ENCODE measurements at regions not wholly inside any gene's neighbourhood (a gene's known extent, or its start where the extent isn't known, plus 50 kb on each side); places are given as distances from the start of the nearest gene placed in this dataset.

DNA sequence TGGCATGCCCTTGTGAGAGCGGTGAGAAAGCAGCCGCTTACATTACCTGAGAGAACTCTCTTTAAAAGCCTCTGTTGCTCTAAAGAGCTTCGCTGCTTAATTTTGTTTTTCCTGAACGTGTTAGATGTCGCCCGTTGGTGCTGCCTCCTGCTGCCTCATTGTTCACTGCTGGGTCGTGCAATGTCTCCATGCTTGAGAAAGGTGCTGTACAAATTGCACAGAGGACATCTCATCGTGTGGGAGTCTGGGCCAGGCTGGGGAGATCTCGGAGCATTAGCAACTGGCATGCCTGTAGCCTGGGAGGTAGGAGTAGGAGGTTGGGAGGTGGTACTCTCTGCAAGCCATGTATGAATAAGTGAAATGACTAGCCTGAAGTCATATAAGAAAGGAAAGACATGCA, 686.0 kb downstream of the NOVA1 start:
- DNase-seq (ENCODE audit: low spot score) = no peak
- in situ Hi-C loops (cut with HindIII; ENCODE audit: low sequenced_read_pairs) = no loop called here

DNA sequence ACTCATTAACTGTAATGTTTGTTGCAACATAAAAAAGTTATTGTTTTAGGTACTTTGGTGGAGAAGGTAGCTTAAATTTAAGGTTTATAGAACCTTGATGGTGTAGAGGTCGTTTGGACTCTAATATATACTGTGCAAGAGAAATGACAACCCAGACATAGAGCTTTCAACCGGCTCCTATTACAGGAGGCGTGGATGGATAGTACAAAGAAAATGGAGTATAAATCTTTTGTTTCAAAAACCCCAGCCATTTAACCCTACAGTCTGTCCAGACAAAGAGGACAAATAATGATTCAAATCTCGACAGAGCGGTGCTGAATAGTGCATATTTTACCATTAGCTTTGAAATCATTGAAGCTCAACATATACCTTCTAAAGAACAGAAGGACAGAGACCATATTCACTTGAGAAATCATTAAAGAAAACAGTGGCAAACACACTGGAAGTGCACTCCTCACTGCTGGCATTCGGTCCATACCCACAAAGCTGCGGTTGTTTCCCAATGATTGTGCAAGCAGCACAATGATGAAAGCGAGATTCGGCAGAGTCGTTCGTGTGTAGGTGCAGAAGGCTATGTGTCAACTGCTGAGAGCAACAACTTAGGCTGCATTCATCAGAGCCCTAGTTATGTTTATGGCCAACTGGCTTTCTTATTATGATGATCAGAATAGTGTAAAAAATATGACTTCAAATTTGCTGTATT, 688.6 kb downstream of the NOVA1 start:
- in situ Hi-C loops (cut with HindIII; ENCODE audit: low sequenced_read_pairs) = no loop called here
- DNase-seq (ENCODE audit: low spot score) = no peak

DNA sequence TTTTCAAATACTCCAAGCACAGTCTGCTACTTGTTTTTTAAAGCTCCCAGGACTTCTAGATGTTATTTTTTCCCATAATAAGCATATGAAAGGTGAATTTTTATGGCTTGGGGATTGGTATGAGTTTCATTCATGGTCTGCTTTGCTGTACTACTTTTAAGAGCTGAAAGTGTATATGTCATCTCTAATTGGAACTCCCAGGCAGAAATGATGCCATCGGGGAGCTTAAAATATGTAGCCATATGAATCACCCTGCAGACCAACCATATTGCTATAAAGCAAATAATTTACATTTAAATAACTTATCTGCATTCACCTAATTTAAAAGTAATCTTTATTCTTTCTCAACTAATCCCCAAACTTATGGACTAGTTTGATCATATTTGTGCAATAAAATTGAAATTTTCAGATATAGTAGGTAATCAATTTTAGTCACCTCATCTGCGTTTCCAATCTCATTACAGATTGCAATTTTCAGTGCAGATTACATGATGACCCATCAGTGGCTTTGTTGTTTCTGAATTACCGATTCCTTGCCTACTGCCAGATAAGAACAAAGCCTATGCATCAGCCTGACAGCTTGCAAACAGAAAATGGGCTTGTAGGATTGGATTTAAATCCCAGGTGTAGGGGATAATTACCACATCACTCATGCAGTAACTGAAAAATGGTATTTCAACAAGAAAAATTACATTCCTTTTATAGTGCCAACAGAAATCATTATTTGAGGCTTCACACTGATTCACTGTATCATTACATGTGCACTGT, 689.4 kb downstream of the NOVA1 start:
- in situ Hi-C loops (cut with HindIII; ENCODE audit: low sequenced_read_pairs) = no loop called here
- DNase-seq (ENCODE audit: low spot score) = no peak

DNA sequence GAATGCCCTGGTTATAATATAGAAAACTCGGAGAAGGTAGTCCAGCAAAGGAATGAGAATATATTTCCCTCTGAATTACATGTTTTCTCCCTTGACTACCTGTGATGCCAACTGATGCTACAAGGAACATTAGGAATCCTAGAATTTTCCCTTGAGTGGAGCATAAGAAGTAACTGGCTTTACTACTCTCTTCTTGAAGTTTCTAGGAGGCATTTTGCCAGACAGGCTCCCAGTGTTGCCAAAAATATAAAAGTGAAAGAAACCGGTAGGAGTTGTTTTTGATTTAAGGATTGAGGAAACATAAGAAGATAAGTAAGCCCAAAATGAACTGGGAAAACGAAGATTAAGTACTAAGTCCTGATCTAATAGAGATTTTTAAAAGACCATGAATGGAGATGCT, 693.4 kb downstream of the NOVA1 start:
- in situ Hi-C loops (cut with HindIII; ENCODE audit: low sequenced_read_pairs) = no loop called here
- DNase-seq (ENCODE audit: low spot score) = no peak

DNA sequence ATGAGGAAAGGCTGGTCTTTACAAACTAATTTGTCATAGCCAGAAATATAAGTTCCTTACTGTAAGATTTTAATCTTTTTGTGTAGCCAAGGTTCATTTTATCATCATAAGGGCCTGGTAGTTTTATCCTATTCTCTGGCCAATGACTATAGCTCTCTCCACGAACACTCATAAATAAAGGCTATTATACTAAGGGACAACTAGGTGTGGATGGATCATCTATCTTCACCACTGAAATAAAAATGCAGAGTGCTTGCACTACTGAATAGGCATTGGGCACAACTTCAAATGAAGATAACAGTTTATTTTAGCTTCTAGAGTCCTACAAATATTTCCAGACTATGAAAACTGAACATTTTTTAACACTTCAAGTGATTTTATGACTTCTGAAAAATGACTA, 698.6 kb downstream of the NOVA1 start:
- in situ Hi-C loops (cut with HindIII; ENCODE audit: low sequenced_read_pairs) = no loop called here
- no peak for DNase-seq (ENCODE audit: low spot score)

DNA sequence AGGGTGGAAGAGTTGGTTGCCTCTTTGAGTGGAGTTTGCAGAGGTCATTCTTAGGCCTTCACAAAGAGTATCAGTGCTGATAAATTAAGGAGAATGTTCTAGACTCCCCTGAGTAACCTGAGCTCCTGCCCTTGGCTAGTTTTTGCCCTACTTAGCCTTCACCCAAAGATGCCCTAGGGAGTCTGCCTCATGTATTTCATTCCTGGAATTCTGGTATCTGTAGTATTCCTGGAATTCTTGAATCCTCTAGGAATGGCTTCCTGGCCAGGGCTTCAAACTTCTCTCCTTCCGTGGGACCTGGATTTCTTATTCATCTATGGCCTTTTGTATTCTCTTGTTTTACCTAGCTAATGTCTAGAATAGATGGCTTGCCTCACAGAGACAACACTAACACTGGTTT, 701.1 kb downstream of the NOVA1 start:
- in situ Hi-C loops (cut with HindIII; ENCODE audit: low sequenced_read_pairs) = no loop called here

DNA sequence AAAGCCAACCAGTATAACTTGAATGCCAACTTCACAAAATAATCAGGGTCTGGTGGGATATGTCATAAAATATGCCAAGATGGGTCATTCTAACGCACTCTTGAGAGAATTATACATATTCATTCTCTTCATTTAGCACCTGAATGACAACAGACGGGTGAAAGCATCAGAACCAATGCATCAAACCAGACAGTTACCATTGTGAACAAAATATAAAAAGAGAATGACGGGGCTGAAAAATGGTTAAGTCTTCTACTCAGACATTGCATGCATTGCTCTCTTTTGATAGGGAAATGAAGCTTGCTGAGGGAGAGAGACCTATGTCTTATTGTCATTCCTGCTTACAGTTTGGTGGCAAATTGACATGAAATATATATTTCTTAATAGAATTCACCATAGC, 702.1 kb downstream of the NOVA1 start:
- no peak for DNase-seq (ENCODE audit: low spot score)
- in situ Hi-C loops (cut with HindIII; ENCODE audit: low sequenced_read_pairs) = no loop called here

More for the DNA sequence above, 701.1 kb downstream of the NOVA1 start:
- DNase-seq (ENCODE audit: low spot score) = no peak

DNA sequence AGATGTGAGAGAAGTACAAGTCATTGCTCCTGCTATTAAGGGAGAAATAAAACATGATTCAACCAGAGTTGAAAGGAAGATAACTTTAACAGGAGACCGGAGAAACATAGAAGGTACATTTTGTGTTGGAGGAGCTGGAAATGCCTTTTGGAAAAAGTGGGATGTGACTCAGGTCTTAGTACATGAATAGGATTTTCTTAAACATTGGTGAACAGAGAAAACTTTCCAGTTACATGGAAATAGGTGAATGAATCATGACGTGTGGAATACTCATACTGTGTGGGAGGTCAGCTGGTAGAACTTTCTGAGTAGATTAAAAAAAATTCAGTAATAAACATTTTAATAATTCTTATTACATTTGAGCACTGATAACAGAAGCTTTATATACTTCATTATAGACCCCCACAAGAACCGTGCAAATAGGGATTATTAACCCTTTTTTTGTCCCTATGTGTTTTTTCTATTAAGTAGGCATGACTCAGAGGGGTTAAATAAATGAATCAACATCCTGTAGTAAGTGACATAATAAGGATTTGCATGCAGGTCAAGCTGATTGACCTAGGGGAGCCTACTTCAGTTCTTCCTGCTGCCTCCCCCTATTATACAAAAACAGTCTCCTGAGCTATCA, 710.5 kb downstream of the NOVA1 start:
- in situ Hi-C loops (cut with HindIII; ENCODE audit: low sequenced_read_pairs) = no loop called here
- DNase-seq (ENCODE audit: low spot score) = no peak

DNA sequence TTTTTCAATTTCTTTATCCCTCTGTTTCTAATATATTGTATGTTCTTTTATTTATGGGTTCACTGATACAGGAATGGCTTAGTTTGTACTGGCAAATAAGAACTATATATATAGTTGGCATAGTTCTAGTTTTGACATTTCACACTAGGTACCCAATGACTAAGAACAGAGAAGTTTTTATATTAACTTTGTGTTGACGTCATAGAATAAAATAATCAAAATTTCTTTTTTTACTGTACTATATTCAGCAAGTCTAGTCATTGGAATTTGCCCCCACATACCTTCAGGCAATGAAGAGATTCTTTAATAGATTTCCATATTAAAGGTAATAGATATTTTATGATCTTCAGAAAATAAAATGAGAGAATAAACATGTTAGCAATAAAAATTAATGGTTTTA, 713.2 kb downstream of the NOVA1 start:
- DNase-seq (ENCODE audit: low spot score) = no peak
- in situ Hi-C loops (cut with HindIII; ENCODE audit: low sequenced_read_pairs) = no loop called here

DNA sequence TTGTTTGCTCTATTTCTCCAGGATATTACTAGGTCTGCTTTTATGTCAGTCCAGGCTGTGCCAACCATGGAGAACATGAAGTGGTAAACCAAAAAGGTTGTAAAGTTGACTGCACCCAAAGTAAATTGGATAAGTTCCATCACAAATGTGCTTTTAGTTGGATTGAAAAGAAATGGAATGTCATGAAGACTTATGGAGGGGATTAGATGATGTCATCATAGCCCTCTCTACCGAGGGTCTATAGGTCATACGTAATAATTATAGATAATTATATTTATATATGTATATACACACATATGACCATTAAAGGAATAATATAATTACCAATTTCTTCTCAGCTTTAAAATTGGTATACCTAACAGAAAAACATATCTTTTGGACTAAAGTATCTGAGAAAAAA, 714.9 kb downstream of the NOVA1 start:
- in situ Hi-C loops (cut with HindIII; ENCODE audit: low sequenced_read_pairs) = no loop called here
- DNase-seq (ENCODE audit: low spot score) = no peak

DNA sequence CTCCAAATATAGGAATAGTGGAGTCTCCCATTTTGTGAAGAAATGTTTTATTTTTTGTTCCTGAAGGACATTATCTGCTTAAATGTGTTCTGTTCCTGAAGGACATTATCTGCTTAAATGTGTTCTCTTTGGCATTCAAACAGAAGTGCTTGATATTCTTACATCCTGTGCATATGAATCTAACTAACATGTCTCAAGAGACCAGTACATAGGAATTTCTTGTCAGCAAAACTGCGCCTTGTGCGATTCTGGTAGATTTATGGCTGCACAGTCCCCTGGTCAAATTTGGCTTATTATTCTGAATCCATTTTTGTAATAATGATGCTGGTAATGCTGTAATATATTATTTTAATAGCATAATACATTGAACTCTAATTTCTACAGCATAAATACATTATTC, 722.4 kb downstream of the NOVA1 start:
- DNase-seq (ENCODE audit: low spot score) = no peak
- in situ Hi-C loops (cut with HindIII; ENCODE audit: low sequenced_read_pairs) = no loop called here

DNA sequence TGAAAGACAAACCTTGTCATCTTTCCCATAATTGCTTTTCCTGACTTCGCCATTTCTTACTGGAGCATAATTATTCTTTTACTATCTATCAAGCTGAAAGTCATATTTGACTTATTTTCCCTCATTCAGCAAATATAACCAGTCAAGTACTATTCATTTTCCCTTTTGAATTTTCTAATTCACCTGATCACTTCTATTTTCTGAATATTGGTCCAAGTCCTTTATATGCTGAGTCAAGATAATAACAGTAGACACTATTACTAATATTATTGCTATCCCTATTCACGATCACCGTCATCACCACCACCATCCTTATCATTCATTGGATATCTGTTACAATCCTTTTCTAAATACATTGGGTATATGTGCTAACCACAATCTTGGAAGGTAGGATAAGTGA, 728.0 kb downstream of the NOVA1 start:
- in situ Hi-C loops (cut with HindIII; ENCODE audit: low sequenced_read_pairs) = no loop called here
- no peak for DNase-seq (ENCODE audit: low spot score)

DNA sequence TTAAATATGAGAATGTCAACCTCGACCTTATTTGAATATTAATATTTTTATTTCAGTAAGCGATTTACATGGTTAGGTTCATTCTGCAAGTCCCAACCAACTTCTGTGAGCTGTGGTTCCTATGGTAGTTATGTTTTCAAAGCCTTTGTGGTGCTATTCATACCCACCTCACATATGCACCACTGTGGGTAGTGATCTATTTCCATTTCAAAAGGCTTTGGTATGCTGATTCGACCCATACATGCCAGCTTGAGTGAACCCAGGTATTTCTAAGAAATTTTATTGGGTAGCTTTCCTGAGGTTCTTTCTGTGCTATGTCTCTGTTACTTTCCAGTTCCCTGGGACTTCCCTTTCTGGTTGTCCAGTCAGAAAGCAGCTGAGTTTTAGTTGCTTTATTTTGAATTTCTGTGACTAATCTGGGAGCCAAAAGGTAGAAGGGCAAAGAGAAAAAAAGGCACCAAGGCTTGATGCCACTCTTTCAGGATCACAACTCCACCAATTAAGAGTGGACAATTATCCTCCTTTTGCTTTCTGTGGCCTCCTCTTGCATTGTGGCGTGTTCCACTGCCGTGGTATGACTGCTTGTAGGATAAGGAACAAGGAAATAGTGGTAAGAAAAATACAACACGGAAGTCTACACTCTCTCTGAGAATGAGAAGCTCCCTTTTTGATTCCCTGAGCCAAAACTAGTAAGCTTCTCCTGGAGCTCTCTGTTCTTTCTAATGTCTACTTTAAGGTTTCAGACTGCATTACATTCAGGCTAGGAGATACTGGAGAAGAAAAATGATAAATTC, 729.1 kb downstream of the NOVA1 start:
- no peak for DNase-seq (ENCODE audit: low spot score)
- in situ Hi-C loops (cut with HindIII; ENCODE audit: low sequenced_read_pairs) = no loop called here

DNA sequence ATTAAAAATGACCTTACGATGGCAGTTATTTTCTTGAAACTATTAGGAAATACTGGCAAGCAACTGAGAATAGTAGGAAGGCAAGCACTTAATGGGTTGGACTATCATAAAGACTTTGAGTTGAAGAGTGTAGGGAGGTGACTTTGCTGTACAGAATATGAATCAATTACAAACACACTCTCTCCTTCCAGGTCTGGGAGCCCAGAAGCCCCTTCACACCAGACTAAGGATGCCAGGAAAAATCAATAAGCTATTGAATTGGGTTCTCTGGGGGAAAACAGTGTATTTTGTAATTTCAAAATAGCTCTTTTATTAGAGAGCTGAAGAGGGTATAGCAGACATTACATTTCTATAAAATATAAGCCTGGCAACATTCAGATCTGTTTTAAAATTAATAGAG, 736.4 kb downstream of the NOVA1 start:
- DNase-seq (ENCODE audit: low spot score) = no peak
- in situ Hi-C loops (cut with HindIII; ENCODE audit: low sequenced_read_pairs) = no loop called here

DNA sequence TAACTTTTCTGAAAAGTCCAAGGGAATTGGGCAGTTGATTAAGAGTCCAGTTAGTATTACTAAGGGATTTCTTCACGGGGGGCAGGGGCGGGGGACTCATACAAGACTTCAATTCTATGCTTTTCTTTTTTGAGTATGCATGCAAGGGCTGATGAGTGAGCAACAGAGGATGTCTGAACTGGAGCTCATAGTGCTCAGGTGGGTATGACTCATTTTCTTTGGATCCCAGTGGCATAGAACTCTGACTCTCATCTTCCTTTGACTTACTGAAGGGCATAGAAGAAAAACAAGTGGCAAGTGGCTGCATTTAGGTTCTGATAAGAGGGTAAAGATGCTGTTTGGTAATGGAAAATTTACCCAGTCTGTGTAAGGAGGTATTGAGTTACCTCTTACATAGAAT, 749.2 kb downstream of the NOVA1 start:
- in situ Hi-C loops (cut with HindIII; ENCODE audit: low sequenced_read_pairs) = no loop called here
- no peak for DNase-seq (ENCODE audit: low spot score)

DNA sequence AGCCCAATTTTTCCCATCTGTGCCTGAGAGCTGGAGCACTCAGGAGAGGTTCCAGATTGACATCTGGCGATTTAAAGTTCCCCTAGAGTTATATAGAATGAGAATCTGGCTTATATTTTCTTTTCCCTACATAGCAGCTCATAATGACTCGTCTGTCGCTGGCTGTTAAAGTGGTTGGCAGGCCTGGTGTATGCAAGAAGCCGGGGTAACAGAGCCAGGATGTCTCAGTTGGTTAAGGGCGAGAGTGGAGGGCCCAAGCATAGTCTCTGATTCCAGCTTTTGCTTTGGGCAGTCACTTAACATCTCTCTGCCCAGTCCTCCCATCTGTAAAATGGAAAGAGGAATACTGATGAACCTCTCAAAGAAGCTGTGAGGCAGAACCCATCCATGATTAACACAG, 751.6 kb downstream of the NOVA1 start:
- in situ Hi-C loops (cut with HindIII; ENCODE audit: low sequenced_read_pairs) = no loop called here
- DNase-seq (ENCODE audit: low spot score) = no peak

DNA sequence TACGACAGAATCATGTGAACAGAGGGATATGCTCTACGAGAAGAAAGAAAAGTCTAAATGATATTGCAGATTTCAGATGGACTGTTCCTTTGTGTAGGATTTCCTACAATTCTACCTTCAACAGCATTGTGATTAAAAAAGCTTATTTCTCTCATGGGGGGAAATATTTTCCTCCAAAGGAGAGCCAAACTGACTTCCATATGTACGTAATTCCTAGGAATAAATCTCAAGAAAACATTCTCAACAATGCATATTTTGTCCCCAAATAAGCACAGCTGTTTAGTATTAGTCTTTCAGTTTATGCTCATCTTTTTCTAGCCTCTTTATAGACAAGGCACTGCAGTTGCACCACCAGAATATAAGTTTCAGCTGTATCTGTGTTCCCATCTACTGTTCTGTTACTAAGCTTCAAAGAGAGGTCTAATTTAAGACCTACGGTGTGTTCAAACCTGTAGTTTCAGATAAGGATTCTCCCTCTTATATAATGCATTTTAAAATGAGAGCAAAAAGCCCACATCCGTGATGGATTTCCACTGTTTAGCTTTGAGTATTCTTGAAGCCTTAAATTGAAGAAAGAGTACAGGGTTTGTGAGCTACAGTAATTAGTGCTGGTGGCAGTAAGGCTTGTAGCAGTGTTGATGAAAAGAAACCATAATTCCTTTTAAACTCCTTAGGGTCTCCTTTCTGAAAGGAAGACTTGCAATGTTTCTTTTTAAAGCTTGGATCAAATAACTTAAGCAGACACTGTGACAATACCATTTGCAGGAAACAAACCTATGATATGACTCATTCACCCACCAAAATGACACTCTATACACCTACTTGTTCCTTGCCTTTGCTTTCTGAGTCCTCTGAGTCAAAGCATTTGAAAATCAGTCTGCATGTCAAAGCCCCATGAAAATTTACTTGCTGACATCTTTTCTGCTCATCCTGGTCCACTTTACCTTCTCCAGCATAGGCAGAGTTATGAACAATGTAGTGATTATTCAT, 754.1 kb downstream of the NOVA1 start:
- in situ Hi-C loops (cut with HindIII; ENCODE audit: low sequenced_read_pairs) = no loop called here
- DNase-seq (ENCODE audit: low spot score) = no peak

DNA sequence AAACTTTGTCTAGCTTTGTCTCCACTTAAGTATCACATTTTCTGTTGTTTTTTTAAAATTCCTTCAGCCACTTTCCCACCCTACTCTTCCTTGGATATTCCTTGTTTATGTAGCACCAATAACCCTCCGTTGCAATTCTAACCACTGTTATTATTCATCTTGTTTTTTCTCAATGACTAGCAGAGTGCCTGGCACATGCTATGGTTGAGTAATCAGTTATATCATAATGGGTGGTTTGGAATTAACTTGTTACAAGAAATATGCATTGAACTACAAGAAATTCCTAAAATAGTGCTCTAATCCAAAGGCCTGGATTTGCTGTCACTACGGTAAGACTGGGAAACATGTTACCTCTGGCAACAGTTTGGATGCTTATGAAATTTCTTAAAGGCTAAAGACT, 756.6 kb downstream of the NOVA1 start:
- in situ Hi-C loops (cut with HindIII; ENCODE audit: low sequenced_read_pairs) = no loop called here
- no peak for DNase-seq (ENCODE audit: low spot score)

DNA sequence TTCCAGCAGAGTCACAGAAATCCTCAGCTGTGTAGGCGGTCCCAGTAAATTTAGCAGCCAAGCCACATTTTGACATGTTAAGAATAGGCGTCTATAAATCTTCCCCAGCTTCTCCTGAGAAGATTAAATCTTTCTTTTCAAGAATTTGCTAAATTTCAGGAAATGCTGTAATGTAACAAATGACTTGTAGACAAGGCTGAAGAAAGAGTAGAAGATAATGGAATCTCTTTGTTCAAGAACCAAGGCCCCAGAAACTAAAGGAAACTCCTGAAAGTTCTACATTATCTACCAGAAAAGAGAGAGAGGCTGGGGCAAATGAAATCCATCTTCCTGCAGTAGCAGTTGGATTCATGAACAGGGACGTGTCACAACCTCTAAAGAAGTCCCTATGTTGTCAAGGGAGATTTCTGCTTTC, 760.3 kb downstream of the NOVA1 start:
- no peak for DNase-seq (ENCODE audit: low spot score)
- in situ Hi-C loops (cut with HindIII; ENCODE audit: low sequenced_read_pairs) = no loop called here

Data from G401 (cell line).